Sciatic nerve (tissue), 2 donors: ENCODE measurements at regions not wholly inside any gene's neighbourhood (a gene's known extent, or its start where the extent isn't known, plus 50 kb on each side); places are given as distances from the start of the nearest gene placed in this dataset.

ENCODE experiments used
- ATAC-seq: fragments of 200-7000 bp; cut with Tn5 transposase; one replicate; pipeline ENCODE4 v1.9.1; 2020; ENCODE audit warnings: mild to moderate bottlenecking, moderate library complexity
- DNase-seq: peaks from one replicate; pipeline ENCODE4 v3.0.0-alpha.2; 2020; ENCODE audit warnings: low spot score
- intact Hi-C: fragments of 100-400 bp; cut with DNase I; formaldehyde crosslinking; loops from one replicate; pipeline ENCODE4 v1.14.2; 2022
- microRNA-seq: library from miRNA; unstranded; fragments of <30 nt; microRNA quantifications from one replicate; pipeline ENCODE4 v1.2.0, GENCODE V29; 2020
- donor health status: DM: no; HTN: no; CAD: no.
- donor health status: DM: no; HTN: no; CAD: no.

DNA sequence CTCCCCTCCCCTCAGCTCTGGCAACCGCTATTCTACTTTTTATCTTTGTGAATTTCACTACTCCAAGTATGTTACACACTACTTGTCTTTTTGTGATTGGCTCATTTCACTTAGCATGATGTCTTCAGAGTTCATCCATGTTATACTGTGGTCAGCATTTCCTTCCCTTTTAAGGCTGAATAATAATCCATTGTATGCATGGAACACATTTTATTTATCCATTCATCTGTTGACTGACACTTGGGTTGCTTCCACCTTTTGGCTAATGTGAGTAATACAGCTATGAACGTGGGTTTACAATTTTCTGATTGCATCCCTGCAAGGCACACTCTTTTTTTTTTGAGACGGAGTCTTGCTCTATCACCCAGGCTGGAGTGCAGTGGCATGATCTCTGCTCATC, 53.0 kb upstream of the FUT8 start:
- DNase-seq (no peak), ATAC-seq (no peak)
- intact Hi-C loops, result no loop called here

GRCh38 chr14:65360144-65360784, 52.3 kb upstream of the FUT8 start:
- intact Hi-C loops, result no loop called here
- ATAC-seq (no peak), DNase-seq (no peak)

GRCh38 chr14:65361920-65362319, 50.6 kb upstream of the FUT8 start:
- ATAC-seq (peak; percentile 88), DNase-seq (no peak)
- intact Hi-C loops, result no loop called here

Small RNAs in the stretch of these regions (microRNA-seq; reads per million reads assigned to microRNA genes)
- 1.1 reads per million for gene MIR4708
